NCI-H446 (cell line): ENCODE measurements at regions not wholly inside any gene's neighbourhood (a gene's known extent, or its start where the extent isn't known, plus 50 kb on each side); places are given as distances from the start of the nearest gene placed in this dataset.
"Not testable (repeated sequence)": the region's sequence is repeated elsewhere in the genome, so short reads cannot be mapped to it uniquely, and the experiment has no call there.

Experiments
- DNase-seq, 2 experiments: peaks; one replicate each; lab custom pipeline; 2025; lab: John Stamatoyannopoulos, UW

- DNase-seq, result no peak
Measured at GRCh38 chr6:139962654-139963347, 588.4 kb upstream of the CITED2 start.

DNA sequence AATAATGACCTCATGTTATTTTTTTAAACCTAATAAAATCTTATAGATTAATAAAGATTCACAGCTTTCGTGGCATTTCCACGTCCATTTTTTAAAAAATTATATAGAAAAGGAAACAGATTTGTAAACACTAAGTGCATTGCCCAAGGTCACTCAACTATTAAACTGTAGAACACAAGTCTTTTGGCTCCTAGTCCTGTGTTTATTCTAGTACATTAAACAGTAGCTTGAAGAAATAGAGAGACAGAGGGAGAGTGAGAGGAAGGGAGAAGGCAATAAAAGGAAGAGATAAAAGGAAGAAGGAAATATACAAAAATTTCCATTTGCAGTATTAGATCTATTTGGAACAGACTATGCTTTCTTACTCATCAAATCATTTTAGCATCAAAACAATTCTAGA, 586.7 kb upstream of the CITED2 start:
- no peak for DNase-seq

DNA sequence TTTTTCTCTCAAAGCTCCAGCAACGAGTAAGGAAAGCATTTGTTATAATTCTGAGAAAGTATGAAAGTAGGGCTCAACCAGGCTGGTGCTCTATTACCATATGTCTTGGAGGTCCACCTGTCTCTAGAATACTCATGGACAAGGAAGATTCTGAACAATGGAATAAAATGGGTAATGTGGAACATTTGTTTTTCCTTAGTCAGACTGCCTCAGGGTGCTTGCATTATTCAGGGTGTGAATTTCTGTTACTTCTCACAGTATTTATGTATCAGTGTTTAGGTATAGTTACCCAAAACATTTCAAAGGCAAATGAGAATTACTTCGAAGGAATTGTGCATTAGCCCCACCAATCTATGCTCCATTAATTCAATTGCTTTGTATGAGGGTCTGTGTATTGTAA, 586.2 kb upstream of the CITED2 start:
- no peak for DNase-seq

- DNase-seq, result no peak
Measured at GRCh38 chr6:139955366-139956155, 581.1 kb upstream of the CITED2 start.

- no peak for DNase-seq
Measured at GRCh38 chr6:139954463-139955071, 580.1 kb upstream of the CITED2 start.

- DNase-seq, result not testable (repeated sequence)
Measured at GRCh38 chr6:139953780-139954179, 579.3 kb upstream of the CITED2 start.

DNA sequence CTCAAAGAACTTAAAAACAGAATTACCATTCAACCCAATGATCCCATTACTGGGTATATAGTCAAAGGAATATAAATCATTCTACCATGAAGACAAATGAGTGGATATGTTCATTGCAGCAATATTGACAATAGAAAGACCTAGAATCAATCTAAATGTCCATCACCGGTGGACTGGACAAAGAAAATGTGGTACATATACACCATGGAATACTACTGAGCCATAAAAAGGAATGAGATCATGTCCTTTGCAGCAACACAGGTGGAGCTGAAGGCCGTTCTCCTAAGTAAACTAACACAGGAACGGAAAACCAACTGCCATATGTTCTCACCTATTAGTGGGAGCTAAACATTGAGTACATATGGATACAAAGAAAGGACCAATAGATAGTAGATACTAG, 576.7 kb upstream of the CITED2 start:
- DNase-seq, result no peak

DNA sequence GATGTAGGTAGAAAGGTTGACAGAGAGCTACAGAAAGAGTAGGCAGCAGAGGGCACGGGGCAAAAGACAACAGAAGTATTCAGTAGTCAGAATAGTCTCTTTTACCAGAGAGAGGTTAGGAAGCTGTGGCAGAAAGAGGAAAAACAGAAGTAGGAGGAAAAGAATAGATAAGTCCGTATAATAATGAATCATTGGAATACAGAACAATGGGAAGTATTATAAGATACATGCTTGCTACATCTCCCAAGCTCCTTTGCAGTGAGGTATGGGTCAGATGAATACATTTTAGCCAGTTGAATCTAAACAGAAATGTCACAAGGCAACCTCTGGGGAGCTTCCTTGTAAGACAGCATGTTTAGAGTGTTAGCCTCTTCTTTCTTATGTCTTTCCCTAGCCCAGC, 570.5 kb upstream of the CITED2 start:
- DNase-seq, result no peak

- no peak for DNase-seq
Measured at GRCh38 chr6:139944131-139944530, 569.7 kb upstream of the CITED2 start.

DNA sequence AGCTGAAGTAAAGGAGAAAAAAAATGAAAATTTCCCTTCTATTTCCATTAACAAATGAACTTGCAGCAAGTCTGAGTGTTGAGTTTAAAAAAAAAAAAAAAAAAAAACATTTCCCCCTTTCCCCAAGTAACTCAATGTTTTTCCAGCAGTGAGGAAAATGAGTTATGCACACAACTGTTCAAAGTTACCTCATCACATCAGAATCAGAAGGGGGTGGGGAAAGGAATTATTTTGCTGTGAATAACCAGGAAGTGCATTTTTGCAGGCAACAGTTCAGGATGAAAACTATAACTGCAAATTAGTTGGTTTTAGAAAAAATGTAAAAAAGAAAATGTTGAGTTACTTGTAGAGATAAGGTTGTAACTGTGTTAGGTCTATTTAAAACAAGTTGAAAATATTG, 568.9 kb upstream of the CITED2 start:
- DNase-seq, result peak in 1 of 2 experiments; percentile 11

- DNase-seq, result no peak
Measured at GRCh38 chr6:139942331-139942730, 567.9 kb upstream of the CITED2 start.

- no peak for DNase-seq
Measured at GRCh38 chr6:139941826-139942225, 567.4 kb upstream of the CITED2 start.

GRCh38 chr6:139940741-139941729, 566.6 kb upstream of the CITED2 start:
- DNase-seq, result no peak

GRCh38 chr6:139939189-139939979, 564.9 kb upstream of the CITED2 start:
- DNase-seq, result peak in 1 of 2 experiments; percentile 17

GRCh38 chr6:139932671-139933070, 558.2 kb upstream of the CITED2 start:
- DNase-seq, result no peak

- no peak for DNase-seq
Measured at GRCh38 chr6:139931747-139932146, 557.3 kb upstream of the CITED2 start.

GRCh38 chr6:139927742-139928305, 553.4 kb upstream of the CITED2 start:
- DNase-seq, result no peak

- peak; percentile 21 to 73 for DNase-seq
Measured at GRCh38 chr6:139927236-139927635, 552.8 kb upstream of the CITED2 start.

DNA sequence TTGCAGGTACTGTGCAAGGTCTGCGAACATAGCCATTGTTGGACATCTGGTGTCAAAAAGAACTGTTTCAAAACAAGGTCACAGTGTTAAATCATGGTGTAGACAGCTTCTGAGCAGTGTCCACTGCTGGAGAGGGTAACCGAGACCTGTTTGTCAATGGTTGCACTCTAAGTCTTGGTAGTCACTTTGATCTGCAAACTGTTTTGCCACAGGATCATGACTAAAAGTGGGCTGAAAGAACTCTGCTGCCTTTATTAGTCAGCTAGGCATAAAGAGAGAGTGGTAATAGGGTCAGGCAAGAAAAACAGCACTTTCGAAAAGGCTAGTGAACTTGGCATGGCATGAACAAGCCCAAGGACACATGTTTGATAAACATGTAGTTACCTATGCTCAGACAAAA, 552.3 kb upstream of the CITED2 start:
- no peak for DNase-seq

DNA sequence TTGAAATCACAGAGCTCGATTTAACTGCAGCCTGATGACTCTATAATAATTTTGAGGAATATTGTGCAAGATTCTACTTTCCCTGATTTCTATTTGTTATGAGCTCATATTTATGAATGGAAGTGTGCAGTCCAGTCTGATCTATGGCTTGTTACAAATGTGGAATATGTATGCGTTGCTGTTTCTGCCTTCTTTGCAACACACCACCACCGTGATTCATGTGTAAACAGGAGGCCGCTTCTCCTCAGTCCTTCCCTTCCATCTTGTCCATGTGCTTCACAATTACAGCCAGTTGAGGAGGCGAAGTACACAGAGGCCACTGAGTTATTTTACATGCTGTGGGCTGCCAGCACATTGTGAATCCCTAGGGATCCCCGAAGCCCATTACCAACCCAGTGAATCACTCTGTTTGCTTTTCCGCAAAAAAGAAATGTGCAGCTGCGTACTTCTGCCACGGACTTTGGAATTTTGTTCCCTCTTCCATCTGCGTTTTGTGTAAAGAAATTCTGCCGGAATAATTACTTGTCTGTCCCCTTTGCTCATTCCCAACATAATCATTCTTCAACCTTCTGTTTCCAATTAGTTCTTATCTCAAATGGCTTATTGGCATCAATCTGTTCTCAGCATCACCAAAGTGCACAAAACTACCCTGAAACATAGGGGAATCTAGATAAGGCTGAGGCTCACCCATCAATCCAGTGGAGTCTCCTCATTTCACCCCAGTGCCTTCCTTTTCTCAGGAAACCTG, 551.6 kb upstream of the CITED2 start:
- DNase-seq, result peak; percentile 8 to 77
